ENCODE measurements at regions not wholly inside any gene's neighbourhood (a gene's known extent, or its start where the extent isn't known, plus 50 kb on each side); places are given as distances from the start of the nearest gene placed in this dataset.

DNA sequence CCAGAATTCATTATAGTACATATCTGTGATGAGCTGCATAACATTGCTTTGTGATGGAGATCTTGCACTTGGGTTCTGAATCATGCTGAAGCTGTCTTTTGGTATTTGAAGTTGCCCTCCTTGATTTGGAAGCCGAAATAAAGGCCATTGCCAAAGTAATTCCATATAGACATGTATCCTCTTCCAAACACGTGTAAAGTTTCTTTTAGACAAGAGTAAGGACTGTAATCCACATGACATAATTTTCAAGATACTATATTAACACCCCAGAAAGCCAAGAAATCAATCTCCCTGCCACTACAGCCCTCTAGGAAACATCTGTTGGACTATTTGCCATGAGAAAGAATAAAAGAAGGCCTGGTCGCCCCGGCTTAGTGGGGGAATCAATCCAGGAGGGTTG is 754.2 kb downstream of the FGF9 start:
- no peaks in the 10 kb centered on the region for H3K23me2 ChIP-seq (ENCODE audit: low read depth, low read length)
- H3K79me1 ChIP-seq (ENCODE audit: low read depth, low read length), result no peaks in the 10 kb centered on the region
- H3K79me2 ChIP-seq (ENCODE audit: control insufficient read depth in 1 of 2, insufficient read depth in 2 of 2, low read length in 2 of 2), result no peaks in the 10 kb centered on the region
- H3K14ac ChIP-seq (ENCODE audit: insufficient read length), result no peak overlapping the region
- no peaks in the 10 kb centered on the region for H3K9me3 ChIP-seq (ENCODE audit: insufficient read depth in 2 of 2, low read depth in 1 of 2, low read length in 1 of 2)
- no peak for DNase-seq (ENCODE audit: low read depth in 1 of 2, low spot score in 2 of 2)
- no peak overlapping the region for H3K27ac ChIP-seq (ENCODE audit: low read depth, low read length)
- H4K20me1 ChIP-seq (replicated peaks in 1 of 2; ENCODE audit: control insufficient read depth in 1 of 2, insufficient read depth in 2 of 2, low read length in 2 of 2), result no peaks in the 10 kb centered on the region
- H2BK12ac ChIP-seq (ENCODE audit: low read depth, low read length), result no peak overlapping the region
- no peak overlapping the region for H4K91ac ChIP-seq (replicated peaks; ENCODE audit: insufficient read length, low read length)
- no peak overlapping the region for H3K23ac ChIP-seq (ENCODE audit: insufficient read length)
- ChIA-PET CTCF (ENCODE audit: partially characterized antibody) (no interaction called here), POLR2A (ENCODE audit: partially characterized antibody) (no interaction called here)
- H2BK20ac ChIP-seq (ENCODE audit: low read length), result no peak overlapping the region
- FAIRE-seq, result no peak
- H2AFZ ChIP-seq (ENCODE audit: low read length), result no peak overlapping the region
- 88% methylated on average over 4 of the region's 4 CpGs; no CpG with 5 or more reads in 1 of the 2 experiments for WGBS, 2 experiments (ENCODE audit: extremely low coverage in 1 of 2, insufficient coverage in 1 of 2, insufficient read length in 1 of 2, insufficient replicate concordance in 2 of 2, low coverage in 1 of 2, low lambda C conversion rate in 2 of 2, missing lambda C conversion rate in 1 of 2)
- TF ChIP-seq SIRT6 (IDR thresholded peaks at IDR 0.05; ENCODE audit: low read length), result no peak
- no peak for TF ChIP-seq POLR2AphosphoS5 (IDR thresholded peaks at IDR 0.05; ENCODE audit: low read depth, low read length)
- H4K5ac ChIP-seq (ENCODE audit: insufficient read length, low read depth, low read length), result no peak overlapping the region
- H3K27me3 ChIP-seq (replicated peaks in 1 of 4; ENCODE audit: control insufficient read depth in 3 of 4, extremely low read depth in 1 of 4, insufficient read depth in 3 of 4, low read length in 3 of 4), result no peaks in the 10 kb centered on the region
- no peak overlapping the region for H3K4ac ChIP-seq (replicated peaks; ENCODE audit: insufficient read length, low read depth, low read length)
- H3K4me3 ChIP-seq (ENCODE audit: extremely low read depth in 1 of 4, insufficient read depth in 2 of 4, low read depth in 3 of 4, low read length in 4 of 4), result no peak overlapping the region
- H2BK15ac ChIP-seq (ENCODE audit: low read length), result no peak overlapping the region
- no peak overlapping the region for H4K8ac ChIP-seq (ENCODE audit: extremely low read depth, insufficient read depth, low read length)
- H3K4me1 ChIP-seq (replicated peaks in 1 of 4; ENCODE audit: control insufficient read depth in 3 of 4, insufficient read depth in 4 of 4, low read length in 3 of 4), result no peaks in the 10 kb centered on the region
- H2BK120ac ChIP-seq (replicated peaks; ENCODE audit: low read depth, low read length), result no peak overlapping the region
- H2BK5ac ChIP-seq (ENCODE audit: low read depth, low read length), result no peak overlapping the region
- H2AK5ac ChIP-seq (ENCODE audit: low read depth, low read length), result no peak overlapping the region
- H3K4me2 ChIP-seq (ENCODE audit: insufficient read depth in 1 of 2, low read depth in 2 of 2, low read length in 2 of 2), result no peak overlapping the region
- no peak overlapping the region for H3K9ac ChIP-seq (replicated peaks in 1 of 4; ENCODE audit: extremely low read depth in 1 of 4, low read depth in 3 of 4, low read length in 3 of 4)
- no peak overlapping the region for H3K18ac ChIP-seq (ENCODE audit: extremely low read depth, low read length)
- no peaks in the 10 kb centered on the region for H3K36me3 ChIP-seq (ENCODE audit: control insufficient read depth in 2 of 4, insufficient read depth in 4 of 4, low read length in 3 of 4)
- no peak overlapping the region for H3K56ac ChIP-seq (replicated peaks; ENCODE audit: insufficient read length, low read depth, low read length)
